HTR-8/SVneo (cell line): ENCODE measurements at regions not wholly inside any gene's neighbourhood (a gene's known extent, or its start where the extent isn't known, plus 50 kb on each side); places are given as distances from the start of the nearest gene placed in this dataset.

ENCODE experiments used
- DNase-seq: peaks from one replicate; pipeline ENCODE4 v3.0.0; 2011; ENCODE audit warnings: low spot score, mixed read lengths; ENCODE audit not compliant: insufficient read length
- FAIRE-seq: peaks from 2 replicates; lab custom pipeline; 2011; peaks lifted over from hg19 to GRCh38; lab: Jason Lieb, UNC

GRCh38 chr1:209355415-209355814 is 228.1 kb upstream of the CAMK1G start:
- FAIRE-seq, result no peak
- DNase-seq, result no peak

DNA sequence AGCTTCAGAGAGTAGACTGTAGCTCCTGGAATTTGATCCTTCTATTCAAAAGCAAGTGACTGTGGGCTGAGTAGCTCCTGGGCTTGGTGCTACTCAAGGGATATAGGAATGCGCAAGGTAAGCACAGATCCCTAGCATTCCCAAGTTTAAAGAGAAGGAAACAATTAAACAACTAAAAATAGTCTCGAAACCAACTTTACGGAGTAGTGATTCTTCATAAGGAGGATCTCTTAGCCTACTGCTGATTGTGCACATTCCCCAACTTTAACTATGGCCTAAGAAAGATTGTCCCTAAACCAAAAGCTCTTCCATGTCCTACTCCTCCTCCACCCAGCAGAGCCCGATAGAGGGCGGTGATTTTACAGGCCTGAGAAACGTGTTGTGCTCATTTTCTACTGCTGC is 226.5 kb upstream of the CAMK1G start:
- FAIRE-seq (no peak), DNase-seq (no peak)

DNA sequence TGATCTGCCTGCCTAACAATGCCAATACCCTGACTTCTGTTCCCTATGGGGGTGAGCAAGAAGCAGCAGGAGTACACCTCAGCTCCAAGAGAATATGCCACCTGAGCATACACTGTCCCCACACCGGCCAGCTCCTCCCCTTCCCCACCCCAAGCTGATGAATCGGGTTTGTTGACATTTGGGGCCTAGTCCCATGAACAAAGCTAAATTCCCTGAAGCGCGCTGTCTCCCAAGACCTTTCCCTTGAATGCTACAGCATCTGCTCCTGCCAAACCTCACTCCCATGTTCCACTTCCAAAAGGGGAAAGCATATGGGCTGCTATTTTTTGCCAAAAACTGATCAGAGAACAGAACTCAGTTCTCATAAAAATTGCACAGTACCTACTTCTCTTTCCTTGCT is 220.4 kb upstream of the CAMK1G start:
- FAIRE-seq, result peak; percentile 67

GRCh38 chr1:209364716-209365115 is 218.8 kb upstream of the CAMK1G start:
- peak; percentile 58 for FAIRE-seq
- DNase-seq, result peak; percentile 37

More for the DNA sequence above, 220.4 kb upstream of the CAMK1G start:
- DNase-seq, result no peak

DNA sequence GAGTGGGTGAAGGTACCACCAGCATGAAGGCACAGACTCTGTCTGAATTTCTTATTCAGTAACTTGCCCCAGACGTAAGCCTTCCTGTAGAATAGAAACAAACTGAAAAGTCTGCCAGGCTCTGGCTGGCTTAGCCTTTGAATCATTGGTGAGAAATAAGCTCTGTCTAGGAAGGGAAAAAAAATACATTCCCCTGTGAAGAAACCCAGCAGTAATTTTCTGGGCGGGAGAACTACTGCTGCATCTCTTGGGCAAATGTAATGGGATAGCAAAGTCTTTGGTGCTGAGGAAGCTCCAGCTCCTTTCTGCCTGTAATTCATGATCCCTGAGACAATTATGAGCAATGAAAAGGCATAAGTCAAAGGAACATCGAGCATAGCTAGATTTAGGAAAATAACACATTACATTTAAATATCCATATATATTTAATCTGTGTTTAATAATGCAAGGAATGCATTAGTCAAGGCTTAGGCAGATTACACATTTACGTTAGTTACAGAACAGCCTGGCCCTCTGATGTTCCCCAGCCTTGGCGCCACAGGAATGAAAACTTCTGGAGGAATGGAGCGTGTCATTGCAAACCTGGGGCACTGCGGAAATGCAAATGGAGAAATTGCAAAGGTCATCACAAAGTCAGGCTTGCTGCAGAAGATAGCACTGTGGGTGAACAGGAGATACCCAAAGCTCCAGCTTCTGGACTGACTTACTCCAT is 216.3 kb upstream of the CAMK1G start:
- FAIRE-seq, result no peak

GRCh38 chr1:209368864-209369598 is 214.5 kb upstream of the CAMK1G start:
- FAIRE-seq (peak; percentile 65), DNase-seq (peak; percentile 58)

More for the DNA sequence above, 216.3 kb upstream of the CAMK1G start:
- DNase-seq, result no peak

DNA sequence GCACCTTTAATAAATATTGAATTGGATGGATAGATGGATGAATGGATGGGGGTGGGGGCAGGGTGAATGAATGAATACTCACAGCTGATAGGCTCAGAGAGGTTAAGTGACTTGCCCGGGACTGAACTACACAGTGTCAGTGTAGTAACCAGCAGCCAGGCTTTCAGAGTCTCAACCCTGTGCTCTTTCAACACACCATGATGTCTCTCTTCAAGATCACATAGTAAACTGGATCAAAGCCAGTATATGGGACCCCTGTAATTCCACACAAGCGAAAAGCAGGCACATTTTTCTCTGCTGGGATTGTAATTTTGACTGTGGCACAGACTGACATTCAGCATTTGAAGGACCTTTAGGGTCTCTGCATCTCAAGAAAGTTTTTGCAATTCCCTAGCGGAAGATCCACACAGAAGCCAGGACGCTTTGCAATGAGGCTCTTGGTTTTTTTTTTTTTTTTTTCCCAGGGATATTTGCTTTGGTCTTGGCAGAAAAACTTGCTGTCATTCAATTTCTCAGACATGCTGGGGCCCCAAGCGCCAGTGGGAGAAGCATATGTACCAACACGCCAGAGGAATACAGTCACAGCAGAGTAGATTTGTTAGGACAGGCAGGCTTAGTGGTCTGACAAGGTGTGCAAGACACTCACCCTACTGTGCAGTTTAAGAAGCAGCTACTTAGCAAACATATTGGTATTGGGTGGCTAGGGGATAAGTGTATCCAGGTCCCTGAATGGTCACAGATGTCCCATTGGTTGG is 213.1 kb upstream of the CAMK1G start:
- FAIRE-seq (no peak), DNase-seq (no peak)

DNA sequence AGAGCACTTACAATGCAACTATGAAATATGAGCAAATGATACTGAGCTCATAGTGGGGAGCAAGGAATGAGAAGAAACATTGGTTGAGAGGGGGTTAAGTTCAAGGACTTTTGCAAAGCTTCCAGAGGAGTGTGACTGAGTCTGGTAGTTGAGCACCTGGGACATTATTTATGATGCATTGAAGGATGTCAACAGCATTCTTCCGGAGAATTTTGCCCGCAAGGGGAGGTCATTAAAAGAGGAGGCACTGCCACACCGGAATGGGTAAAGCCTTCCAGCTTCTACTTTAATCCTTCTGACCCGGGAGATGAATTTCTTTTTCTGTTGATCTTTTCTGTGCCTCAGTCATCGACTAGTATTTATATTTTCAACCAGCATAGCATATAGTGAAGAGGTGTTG is 208.4 kb upstream of the CAMK1G start:
- DNase-seq, result peak; percentile 13
- FAIRE-seq, result peak; percentile 13

DNA sequence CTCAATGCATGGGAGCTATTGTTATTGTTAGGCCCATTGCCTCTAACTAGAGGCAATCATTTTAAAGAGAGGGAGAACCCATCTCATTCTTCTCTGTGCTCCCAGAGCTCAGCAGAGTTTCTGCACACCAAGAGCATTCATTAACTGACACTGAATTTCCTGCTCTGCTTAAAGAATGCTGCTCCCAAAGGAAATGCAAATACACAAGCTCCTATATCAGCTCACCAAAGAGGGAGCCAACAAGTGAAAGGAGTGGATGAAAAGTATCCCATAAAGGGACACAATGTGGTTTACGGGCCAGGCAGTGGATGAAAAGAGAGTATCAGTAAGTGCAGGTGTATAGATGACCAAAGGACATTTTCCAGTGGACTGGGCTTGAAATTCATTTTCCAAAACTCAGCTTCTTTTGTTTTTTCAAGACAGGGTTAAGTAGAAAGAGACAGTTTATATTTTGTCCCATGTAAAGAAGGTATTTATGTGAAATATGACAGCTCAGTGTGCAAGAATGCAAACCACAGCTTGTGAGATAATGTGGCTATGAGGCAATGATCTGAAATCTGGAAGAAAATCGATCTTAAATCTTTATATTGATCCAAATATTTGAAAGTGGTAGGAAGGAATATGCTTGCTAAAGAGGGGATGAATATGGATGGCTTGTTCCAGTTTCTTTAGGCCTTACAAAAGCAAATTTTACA is 207.7 kb upstream of the CAMK1G start:
- FAIRE-seq, result peak; percentile 58
- DNase-seq, result no peak

DNA sequence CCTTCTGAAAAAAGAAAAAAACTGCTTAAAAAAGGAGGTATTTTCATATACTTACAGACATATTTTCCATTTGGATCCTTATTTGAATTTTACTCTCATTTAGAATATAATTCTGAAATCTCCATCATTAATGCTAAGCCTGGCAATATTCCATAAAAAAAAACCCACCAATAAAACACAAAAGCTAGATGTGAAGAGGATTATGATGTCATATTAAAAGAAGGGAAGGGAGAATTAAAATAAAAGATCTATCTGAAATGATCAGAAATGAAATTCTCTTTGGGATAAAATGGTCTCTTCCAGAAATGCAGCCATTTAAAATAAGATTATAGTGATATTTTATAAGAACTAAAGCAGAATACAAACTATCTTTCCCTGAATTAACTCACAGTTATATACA is 206.7 kb upstream of the CAMK1G start:
- DNase-seq (no peak), FAIRE-seq (no peak)

- FAIRE-seq (no peak), DNase-seq (no peak)
These were observed 205.5 kb upstream of the CAMK1G start for GRCh38 chr1:209377995-209378394.

- DNase-seq, result no peak
- FAIRE-seq, result no peak
These were observed 204.2 kb upstream of the CAMK1G start for GRCh38 chr1:209379280-209379679.

DNA sequence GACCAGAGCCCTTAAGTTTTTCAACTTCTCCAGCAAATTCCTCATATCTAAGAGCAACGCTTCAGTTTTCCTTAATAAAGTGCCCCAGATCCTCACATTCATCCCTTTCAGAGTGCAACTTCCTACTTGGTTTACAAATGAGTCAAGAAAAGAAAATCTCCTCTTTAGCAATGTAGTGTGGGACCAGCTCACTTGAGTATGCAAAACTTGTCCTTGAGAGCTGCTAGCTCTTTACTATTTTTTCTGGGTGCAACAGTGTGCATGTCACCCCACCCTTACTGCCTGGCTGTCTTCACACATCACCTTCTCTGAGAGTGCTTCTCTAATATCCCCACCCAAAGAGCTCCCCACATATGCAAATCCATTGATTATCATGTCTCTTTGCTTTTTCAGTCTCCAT is 203.1 kb upstream of the CAMK1G start:
- no peak for FAIRE-seq
- DNase-seq, result no peak

GRCh38 chr1:209382231-209383100 is 201.0 kb upstream of the CAMK1G start:
- no peak for DNase-seq
- no peak for FAIRE-seq

GRCh38 chr1:209383422-209383821 is 200.1 kb upstream of the CAMK1G start:
- DNase-seq (no peak), FAIRE-seq (no peak)

GRCh38 chr1:209383907-209384709 is 199.4 kb upstream of the CAMK1G start:
- FAIRE-seq, result peak; percentile 13
- DNase-seq, result no peak

- FAIRE-seq (no peak), DNase-seq (no peak)
These were observed 198.6 kb upstream of the CAMK1G start for GRCh38 chr1:209384710-209385550.

GRCh38 chr1:209386156-209386555 is 197.4 kb upstream of the CAMK1G start:
- FAIRE-seq (no peak), DNase-seq (no peak)
